ENCODE measurements at regions not wholly inside any gene's neighbourhood (a gene's known extent, or its start where the extent isn't known, plus 50 kb on each side); places are given as distances from the start of the nearest gene placed in this dataset.

GRCh38 chr6:11923621-11924020 is 88.5 kb upstream of the HIVEP1 start:
- no peak for TF ChIP-seq CTCF (conservative IDR thresholded peaks at IDR 0.05)
- TF ChIP-seq ZFX (IDR thresholded peaks at IDR 0.05): no peak
- no peak overlapping the region for H3K27ac ChIP-seq

GRCh38 chr6:11922901-11923300 is 89.2 kb upstream of the HIVEP1 start:
- TF ChIP-seq ZFX (IDR thresholded peaks at IDR 0.05) (no peak), CTCF (conservative IDR thresholded peaks at IDR 0.05) (no peak)

GRCh38 chr6:11921751-11922150 is 90.4 kb upstream of the HIVEP1 start:
- no peak overlapping the region for H3K27ac ChIP-seq
- no peak for TF ChIP-seq ZFX (IDR thresholded peaks at IDR 0.05)
- no peak for TF ChIP-seq CTCF (conservative IDR thresholded peaks at IDR 0.05)

More at GRCh38 chr6:11922901-11923300, 89.2 kb upstream of the HIVEP1 start:
- H3K27ac ChIP-seq: no peak overlapping the region

- H3K27ac ChIP-seq: no peak overlapping the region
- TF ChIP-seq CTCF (conservative IDR thresholded peaks at IDR 0.05) (no peak), ZFX (IDR thresholded peaks at IDR 0.05) (no peak)
Measured at GRCh38 chr6:11921017-11921438, 91.1 kb upstream of the HIVEP1 start.

- H3K27ac ChIP-seq: no peak overlapping the region
- TF ChIP-seq ZFX (IDR thresholded peaks at IDR 0.05) (no peak), CTCF (conservative IDR thresholded peaks at IDR 0.05) (no peak)
Measured at GRCh38 chr6:11920566-11920965, 91.5 kb upstream of the HIVEP1 start.

GRCh38 chr6:11919771-11920440 is 92.2 kb upstream of the HIVEP1 start:
- TF ChIP-seq CTCF (conservative IDR thresholded peaks at IDR 0.05): no peak
- no peak for TF ChIP-seq ZFX (IDR thresholded peaks at IDR 0.05)
- H3K27ac ChIP-seq: no peak overlapping the region

GRCh38 chr6:11918739-11919605 is 93.1 kb upstream of the HIVEP1 start:
- TF ChIP-seq ZFX (IDR thresholded peaks at IDR 0.05): no peak

More at GRCh38 chr6:11918739-11919605, 93.1 kb upstream of the HIVEP1 start:
- no peak overlapping the region for H3K27ac ChIP-seq

Data from C4-2B (cell line).